GM21825 (cell line): ENCODE measurements at regions not wholly inside any gene's neighbourhood (a gene's known extent, or its start where the extent isn't known, plus 50 kb on each side); places are given as distances from the start of the nearest gene placed in this dataset.
"Not testable (repeated sequence)": the region's sequence is repeated elsewhere in the genome, so short reads cannot be mapped to it uniquely, and the experiment has no call there.

Experiments used
- ATAC-seq: cut with Tn5 transposase; IDR thresholded peaks from one replicate; pipeline ENCODE4 v1.9.1; 2021; ENCODE audit warnings: mild to moderate bottlenecking, moderate library complexity; ENCODE audit not compliant: unreplicated experiment

DNA sequence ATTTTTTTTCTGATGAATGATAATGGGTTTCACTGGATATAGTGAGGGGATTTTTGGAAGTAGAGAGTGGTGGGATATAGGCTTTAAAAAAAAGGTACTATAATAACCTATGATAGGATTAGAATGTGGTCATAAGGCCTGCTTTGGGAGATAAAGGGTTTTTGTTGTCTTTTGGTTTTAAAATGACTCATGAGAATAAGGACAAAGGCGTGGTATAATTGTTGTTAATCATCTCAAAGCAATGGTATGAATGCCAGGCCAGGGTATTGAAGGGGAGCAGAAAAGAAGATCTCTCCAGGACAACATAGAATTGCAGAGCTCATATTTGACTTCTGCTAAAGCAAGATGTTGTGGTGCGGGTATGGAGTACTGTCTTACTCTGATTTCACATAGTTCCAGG, 579.4 kb downstream of the JRKL start:
- ATAC-seq: no peak

DNA sequence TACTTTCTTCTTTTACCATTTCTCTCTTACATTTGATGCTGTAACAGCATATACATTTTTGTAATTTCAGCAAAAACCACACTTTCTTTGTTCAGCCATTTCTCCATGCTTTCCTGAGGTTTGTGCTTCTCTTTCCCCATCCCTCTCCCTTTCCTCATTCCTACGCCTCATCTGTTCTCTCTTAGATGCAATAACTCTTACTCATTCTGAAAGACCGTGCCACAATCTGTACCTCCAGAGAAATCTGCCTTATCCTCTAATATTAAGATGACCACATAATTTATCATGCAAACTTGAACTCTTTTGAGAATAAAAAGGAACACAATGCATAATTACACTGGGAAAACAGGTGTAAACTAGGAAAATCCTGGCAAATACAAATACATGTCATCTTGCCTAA, 588.9 kb downstream of the JRKL start:
- ATAC-seq: no peak

DNA sequence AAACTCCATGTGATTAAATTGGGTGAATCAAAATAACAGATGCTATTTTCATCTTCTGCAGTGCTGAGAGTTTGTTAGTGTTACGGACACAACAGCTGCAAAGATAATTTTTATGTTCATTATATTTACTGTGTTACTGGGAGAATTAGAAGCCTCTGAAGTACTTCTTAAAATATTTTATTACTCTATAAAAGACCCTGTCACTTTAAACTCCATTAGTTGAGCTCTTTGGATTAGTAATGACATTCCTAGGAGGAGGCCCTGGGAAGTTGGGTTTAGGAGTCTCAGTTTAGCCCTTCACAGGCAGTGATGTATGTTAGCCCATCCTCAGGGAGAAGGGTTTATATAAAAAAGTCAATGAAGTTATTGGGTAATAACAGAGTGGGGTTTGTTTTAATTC, 596.7 kb downstream of the JRKL start:
- ATAC-seq: no peak

DNA sequence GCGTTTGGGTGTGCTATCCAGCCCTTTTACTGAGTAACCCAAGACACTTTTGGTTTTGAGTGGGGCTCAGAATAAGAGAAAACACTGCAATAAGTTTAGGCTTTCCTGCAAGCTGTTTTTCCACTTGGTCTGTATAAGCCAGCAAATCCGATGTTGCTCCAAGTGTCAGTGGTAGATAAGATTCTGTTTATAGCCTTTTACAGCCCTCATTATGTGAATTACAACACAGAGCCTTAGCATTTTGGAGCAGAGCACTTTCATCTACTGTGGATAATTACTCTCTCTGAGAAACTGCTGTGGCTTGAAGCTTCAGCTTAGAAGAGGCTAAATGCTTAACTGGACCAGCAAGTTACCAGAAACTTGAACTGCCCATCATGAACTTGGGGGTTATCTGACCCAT, 601.1 kb downstream of the JRKL start:
- no peak for ATAC-seq

DNA sequence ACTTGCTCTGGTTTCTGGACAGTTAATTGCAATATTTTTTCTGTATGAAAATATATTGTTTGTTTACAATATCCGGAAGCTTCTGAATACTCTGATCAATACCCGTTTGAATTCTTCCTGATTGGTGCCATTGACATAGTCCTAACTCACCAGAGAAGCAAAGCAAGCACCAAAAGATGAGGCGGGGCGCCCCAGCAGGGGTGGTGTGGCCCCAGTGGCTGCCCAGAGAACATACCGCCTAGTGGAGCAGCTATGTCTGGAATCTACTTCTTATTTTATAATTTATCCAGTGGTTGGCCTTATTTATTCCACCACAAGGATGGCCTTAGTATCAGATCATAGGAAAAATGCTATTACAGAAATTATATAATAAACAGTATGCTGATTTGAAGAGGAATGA, 610.7 kb downstream of the JRKL start:
- ATAC-seq: no peak

DNA sequence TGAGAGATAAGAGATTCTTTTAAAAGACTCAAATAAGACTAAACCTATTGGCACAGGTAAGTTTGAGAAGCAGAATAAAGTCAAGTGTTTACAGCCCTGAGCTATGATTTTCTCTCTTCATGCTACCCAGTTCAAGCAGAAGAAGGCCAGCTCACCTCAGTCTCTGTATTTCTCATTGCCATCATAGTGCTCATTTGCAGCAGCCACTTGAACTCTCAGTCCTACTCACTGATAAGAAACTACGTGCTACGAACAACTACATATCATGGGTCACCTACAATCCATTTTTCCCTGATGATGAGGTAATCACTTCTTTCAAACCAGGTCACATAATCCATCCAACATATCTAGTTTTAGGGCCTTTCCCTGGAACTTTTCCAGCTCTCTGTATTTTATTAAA, 617.5 kb downstream of the JRKL start:
- ATAC-seq: no peak

DNA sequence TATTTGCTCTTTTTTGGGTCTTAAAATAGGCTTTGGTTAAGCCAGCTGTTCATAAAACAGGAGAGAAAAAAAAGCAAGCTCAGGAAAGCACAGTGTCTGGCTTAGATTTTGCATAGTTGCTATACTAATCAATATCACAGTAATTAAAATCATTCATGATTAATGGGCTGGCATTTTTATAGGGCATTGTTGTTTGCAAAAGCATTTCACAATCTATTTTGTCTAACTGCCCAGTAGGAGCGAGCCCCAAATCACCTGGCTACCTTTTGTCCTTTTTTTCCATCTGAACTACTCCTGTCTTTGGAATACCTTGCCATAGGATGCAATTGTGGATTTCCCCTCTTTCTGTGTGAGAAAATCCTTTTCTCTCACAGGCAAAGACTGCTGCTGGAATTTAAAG, 619.8 kb downstream of the JRKL start:
- no peak for ATAC-seq

DNA sequence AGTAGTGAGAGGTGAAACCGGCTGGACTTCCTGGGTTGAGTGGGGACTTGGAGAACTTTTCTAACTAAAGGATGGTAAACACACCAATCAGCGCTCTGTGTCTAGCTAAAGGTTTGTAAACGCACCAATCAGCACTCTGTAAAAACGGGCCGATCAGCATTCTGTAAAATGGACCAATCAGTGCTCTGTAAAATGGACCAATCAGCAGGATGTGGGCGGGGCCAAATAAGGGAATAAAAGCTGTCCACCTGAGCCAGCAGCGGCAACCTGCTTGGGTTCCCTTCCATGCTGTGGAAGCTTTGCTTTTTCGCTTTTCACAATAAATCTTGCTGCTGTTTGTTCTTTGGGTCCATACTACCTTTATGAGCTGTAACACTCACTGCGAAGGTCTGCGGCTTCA, 621.2 kb downstream of the JRKL start:
- ATAC-seq: not testable (repeated sequence)

DNA sequence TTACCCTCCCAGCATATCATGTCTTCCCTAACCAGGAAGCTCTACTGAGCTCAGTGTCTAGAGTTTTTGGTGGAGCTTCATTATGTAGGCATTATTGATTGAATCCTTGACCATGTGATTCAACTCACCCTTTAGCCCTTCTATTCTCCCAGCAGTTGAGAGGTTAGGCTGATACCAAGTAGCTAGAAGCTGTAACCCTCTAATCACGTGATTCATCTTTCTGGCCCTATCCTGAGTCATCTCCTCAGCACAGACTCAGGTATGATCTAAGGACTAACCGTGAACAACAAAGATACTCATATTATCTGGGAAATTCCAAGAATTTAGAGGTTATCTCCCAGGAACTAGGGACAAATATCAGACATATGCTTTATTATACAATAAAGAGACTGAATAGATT, 625.5 kb downstream of the JRKL start:
- ATAC-seq: no peak

DNA sequence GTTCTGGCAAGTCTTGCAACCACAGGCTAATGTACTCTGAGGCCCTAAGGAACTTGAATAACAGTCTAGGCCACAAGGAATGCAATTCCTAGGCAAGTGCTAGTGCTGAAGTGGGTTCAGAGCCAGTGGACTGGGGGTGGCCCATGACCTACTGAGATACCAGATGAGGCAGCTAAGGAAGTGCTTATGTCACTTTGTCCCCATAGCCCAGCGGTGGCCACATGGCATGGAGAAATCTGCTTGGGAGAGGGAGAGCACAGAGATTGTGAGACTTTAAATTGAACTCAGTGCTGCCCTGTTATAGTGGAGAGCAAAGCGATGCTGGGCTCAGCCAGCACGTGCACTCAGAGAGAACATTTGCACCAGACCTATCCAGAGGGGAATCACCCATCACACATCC, 629.5 kb downstream of the JRKL start:
- no peak for ATAC-seq

DNA sequence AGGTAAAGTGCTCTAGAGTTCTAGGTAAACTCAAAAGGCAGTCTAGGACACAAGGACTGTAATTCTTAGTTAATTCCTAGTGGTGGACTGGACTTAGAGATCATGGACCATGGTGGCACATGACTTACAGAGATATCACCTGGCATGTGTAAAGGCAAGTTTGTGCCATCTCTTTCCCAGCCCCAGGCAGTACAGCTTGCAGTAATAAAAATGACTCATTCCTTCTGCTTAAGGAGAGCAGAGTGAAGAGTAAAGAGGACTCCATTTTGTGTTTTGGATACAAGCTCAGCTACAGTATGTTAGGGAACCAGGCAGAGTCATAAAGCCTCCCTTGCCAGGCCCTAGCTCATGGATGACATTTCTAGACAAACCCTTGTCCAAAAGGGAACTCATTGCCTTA, 629.9 kb downstream of the JRKL start:
- no peak for ATAC-seq

DNA sequence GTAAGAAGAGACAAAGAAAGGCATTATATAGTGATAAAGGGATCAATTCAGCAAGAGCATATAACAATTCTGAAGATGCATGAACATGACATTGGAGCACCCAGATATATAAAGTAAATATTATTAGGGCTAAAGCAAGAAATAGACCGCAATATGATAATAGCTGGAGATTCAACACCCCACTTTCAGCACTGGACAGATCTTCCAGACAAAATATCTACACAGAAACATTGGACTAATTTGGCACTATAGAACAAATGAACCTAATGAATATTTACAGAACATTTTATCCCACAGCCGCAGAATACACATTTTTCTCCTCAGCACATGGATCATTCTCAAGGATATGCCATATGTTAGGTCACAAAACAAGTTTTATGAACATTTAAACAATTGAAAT, 633.1 kb downstream of the JRKL start:
- ATAC-seq: no peak

DNA sequence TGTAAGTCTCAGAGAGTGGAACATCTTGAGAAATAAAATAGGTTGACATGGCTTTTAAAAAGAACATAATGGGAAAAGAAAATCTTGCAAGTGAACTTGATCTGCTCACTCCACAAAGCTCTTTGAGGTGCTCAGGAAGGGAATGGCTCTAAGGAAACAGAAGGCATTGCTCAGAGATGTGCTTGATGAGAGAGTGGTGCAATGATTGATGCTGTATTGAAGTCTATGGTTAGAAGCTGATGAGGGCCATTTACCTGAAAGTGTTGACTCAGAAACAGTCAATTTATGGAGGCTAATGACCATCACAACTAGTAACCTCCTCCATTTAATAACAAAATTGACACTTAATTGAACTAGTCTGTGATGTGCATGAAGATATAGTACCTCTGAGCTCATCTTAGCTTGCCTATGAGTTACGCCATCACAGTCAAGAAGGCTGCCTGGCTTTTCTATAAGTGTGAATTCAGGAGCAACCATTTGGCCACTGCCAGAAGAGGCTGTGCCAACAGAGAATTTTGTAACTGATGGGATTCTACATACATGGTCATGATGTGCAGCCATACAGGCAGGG, 639.1 kb downstream of the JRKL start:
- no peak for ATAC-seq

DNA sequence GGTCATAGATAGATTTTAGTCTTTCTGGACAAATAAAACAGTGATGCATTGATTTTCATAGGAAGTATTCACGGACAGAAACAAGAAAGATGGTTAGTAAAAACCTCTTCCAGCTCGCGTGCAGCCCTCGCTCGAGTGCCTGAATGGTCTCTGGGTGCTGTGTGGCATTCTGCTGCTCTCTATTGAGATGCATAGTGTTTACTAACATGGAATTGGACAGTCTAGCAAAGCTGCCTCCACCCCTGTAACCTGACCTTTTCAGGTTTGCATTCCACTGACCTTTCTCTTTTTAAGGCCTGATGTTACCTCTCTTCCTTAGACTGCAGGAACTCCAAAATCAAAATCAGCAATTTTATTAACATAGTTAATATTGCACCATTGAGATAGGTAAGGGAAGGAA, 643.4 kb downstream of the JRKL start:
- no peak for ATAC-seq

DNA sequence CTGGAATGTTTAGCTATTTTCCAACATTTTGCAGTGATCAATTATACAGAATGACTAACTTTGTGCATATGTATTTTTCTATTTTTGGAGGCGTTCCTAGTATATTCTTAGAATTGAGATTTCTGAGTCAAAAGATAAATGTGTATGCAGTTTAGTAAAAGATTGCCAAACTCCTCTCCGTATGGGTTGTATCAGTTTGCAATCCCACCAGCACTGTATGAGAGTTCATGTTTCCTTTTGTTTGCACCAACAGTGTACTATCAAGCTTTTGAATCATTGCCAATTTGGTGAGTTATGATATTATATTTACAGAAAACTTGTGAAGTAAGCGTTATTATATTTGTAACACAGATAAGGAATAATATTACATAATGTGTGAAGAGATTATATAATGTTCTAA, 658.7 kb downstream of the JRKL start:
- no peak for ATAC-seq

DNA sequence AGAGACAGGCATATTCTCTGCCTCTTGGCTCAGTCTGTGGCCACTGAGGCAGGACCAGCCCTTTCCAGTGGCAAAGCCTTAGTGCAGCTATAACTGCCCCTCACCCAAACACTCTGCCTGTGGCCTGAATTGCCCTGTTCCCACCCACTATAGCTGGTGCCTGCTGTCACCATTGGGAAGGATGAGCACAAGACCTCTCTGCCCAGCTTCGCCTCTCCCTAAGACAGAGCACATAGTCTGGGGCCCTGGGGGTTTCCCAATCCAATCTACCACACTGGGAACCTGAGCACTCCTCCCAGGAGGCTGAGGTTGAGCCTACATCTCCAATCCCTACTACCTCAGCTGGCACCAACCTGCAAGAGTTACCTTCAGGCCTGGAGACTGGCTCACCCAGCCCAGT, 670.4 kb downstream of the JRKL start:
- ATAC-seq: no peak

DNA sequence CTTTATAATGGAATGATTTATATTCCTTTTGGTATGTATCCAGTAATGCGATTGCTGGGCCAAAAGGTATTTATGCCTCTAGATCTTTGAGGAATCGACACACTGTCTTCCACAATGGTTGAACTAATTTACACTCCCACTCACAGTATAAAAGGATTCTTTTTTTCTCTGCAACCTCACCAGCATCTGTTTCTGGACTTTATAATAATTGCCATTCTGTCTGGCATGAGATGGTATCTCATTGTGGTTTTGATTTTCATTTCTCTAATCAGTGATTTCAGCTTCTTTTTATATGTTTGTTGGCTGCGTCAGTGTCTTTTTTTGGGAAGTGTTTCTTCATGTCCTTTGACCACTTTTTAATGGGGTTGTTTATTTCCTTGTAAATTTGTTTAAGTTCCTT, 679.3 kb downstream of the JRKL start:
- no peak for ATAC-seq

DNA sequence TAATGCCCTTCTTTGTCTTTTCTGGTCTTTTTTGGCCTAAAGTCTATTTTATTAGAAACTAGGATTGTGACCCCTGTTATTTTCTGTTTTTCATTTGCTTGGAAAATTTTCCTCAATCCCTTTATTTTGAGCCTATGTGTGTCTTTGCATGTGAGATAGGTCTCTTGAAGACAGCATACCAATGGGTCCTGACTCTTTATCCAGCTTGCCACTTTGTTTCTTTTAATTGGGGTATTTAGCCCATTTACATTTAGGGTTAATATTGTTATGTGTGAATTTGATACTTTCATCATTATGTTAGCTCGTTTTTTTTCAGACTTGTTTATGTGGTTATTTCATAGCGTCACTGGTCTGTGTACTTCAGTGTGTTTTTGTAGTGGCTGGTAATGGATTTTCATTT, 682.6 kb downstream of the JRKL start:
- ATAC-seq: no peak

DNA sequence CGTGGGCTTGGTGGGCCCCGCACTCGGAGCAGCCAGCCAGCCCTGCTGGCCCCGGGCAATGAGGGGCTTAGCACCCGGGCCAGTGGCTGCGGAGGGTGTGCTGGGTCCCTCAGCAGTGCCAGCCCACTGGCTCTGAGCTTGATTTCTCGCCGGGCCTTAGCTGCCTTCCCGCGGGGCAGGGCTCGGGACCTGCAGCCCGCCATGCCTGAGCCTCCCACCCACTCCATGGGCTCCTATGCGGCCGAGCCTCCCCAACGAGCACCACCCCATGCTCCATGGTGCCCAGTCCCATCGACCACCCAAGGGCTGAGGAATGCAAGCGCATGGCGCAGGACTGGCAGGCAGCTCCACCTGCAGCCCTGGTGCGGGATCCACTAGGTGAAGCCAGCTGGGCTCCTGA, 686.9 kb downstream of the JRKL start:
- not testable (repeated sequence) for ATAC-seq

DNA sequence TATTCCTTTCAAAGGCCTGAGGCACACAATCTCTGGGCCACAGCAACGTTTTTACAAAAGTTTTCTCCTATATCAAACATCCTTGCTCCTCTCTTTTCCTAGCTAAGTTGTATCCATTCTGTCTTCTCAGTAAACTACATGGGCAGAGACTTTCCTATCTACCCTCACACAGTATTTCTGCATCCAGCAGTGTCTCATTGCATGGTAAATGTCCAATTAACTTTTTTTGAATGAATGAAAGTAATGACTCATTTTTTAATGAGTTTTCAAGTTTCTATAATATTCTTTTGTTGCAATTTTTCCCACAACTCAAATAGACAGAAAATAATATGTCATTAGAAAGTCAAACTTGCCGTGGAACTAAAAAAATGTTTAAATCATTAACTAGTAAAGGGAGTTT, 688.6 kb downstream of the JRKL start:
- no peak for ATAC-seq

DNA sequence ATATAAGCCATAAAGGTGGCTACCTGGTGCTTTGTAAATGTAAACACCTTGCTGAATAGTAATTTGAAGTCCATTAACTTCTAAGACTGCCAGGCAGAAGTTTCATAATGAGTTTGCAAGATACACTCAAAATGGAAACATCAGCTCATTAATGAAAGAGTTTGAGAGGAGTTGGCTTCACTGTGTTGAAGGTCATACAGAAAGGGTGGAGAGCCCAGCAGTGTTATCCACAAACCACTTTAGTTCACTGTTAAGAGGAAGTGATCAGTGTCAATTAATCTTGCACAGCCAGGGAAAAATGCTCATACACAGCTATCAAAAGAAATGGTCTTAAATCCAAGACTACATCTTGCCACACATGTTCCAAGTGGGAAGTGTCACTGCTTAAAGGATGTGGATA, 689.4 kb downstream of the JRKL start:
- no peak for ATAC-seq

DNA sequence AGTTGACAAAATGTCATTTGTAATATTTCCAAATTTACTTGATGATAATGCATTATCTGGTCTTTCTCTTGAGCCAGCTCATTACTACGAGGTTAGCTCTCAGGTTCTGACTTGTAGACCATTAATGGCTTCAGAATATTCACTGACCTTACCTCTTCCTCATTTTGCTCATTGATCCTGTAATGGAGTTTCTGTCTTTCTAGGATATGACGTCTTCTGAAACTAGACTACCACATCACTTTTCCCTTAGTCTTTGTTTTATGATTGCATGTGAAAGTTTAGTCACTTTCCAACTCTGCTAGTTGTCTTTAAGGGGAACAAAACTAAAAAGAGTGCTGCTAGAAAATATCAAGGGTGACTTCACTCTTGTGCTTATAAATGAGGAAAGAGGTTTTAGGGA, 697.6 kb downstream of the JRKL start:
- no peak for ATAC-seq

DNA sequence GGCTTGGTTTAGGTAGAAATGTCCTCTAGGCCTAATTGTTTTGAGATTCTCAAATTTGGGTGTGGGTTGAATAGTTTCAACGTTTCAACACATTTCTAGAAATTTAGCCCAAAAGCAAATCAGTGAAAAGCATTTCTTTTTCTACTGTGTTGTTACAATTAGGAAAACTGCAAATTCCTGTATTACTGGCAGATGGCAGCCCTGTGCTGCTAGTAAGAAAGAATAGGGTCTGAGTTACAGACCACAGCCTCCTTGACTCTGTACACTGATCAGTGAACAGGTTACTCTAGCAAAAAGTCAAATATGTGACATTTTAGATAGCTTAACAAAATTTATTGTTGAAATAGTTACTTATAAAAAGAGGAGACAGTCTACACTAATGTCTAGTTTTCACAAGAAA, 703.0 kb downstream of the JRKL start:
- ATAC-seq: no peak

DNA sequence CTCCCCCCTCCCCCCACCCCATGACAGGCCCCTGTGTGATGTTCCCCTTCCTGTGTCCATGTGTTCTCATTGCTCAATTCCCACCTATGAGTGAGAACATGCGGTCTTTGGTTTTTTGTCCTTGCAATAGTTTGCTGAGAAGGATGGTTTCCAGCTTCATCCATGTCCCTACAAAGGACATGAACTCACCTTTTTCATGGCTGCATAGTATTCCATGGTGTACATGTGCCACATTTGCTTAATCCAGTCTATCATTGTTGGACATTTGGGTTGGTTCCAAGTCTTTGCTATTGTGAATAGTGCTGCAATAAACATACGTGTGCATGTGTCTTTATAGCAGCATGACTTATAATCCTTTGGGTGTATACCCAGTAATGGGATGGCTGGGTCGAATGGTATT, 712.4 kb downstream of the JRKL start:
- not testable (repeated sequence) for ATAC-seq
